Left ventricle myocardium inferior (tissue), 1 donor: ENCODE measurements at regions not wholly inside any gene's neighbourhood (a gene's known extent, or its start where the extent isn't known, plus 50 kb on each side); places are given as distances from the start of the nearest gene placed in this dataset.

Source experiments
- DNase-seq: peaks from one replicate; pipeline ENCODE4 v3.0.0-alpha.2; 2020
- H3K27ac ChIP-seq: fragments of 200-600 bp; replicated peaks from 2 replicates; pipeline ENCODE4 v1.8.0; 2021
- H3K27me3 ChIP-seq: fragments of 200-600 bp; 2 replicates; pipeline ENCODE4 v1.8.0; 2021; ENCODE audit warnings: low read depth
- H3K36me3 ChIP-seq: fragments of 200-600 bp; 2 replicates; pipeline ENCODE4 v1.8.0; 2021
- H3K4me1 ChIP-seq: fragments of 200-600 bp; 2 replicates; pipeline ENCODE4 v1.8.0; 2021
- H3K4me3 ChIP-seq: fragments of 200-600 bp; 2 replicates; pipeline ENCODE4 v1.8.0; 2021; ENCODE audit warnings: mild to moderate bottlenecking, moderate library complexity
- H3K9me3 ChIP-seq: fragments of 200-600 bp; replicated peaks from 2 replicates; pipeline ENCODE4 v1.8.0; 2021
- CTCF ChIP-seq: fragments of 200-600 bp; IDR thresholded peaks from 2 replicates; pipeline ENCODE4 v1.8.0; 2021; ENCODE audit warnings: antibody characterized with exemption, mild to moderate bottlenecking, borderline replicate concordance
- intact Hi-C: fragments of 100-400 bp; cut with micrococcal nuclease; formaldehyde crosslinking; loops from one replicate; pipeline ENCODE4 v1.11.0; 2022
- donor health status: DM: no; HTN: yes; CAD: no; lungs with severe emphysema.

DNA sequence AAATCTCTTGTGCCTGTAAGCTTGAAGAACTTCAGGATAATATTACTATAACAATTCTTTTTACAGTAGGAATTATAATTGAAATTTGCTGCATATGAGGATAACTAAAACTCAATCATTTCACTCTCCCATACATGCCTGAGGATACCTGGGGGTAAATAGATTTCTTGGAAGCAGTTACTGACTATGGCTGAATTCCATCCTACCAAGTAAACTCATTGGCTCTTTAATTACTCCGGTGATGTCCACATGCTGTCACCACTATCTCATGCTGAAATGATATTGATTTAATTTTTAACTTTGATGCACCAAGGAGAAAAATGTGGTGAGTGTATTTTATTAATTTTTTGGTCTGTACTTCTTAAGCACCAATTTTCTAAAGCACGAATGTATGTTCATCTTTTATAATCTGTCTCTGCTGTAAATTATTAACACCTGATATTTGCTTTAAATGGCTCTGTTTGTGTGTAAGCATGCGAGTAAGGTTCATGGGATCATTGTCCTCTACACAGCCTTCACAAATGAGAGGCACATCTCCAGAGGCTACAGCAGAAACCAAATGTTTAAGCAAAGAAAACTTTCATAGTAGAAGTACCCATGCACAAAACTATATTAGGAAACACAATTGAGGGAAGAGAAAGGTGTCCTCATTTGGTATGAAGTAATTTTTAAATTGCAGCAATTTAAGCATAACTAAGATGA lies 164.2 kb upstream of the POU3F2 start:
- H3K4me1 ChIP-seq = no peaks in the 10 kb centered on the region
- H3K27ac ChIP-seq = no peak overlapping the region
- no peaks in the 10 kb centered on the region for H3K36me3 ChIP-seq
- DNase-seq = no peak
- intact Hi-C loops = no loop called here
- no peak overlapping the region for H3K4me3 ChIP-seq
- no peak for TF ChIP-seq CTCF
- no peaks in the 10 kb centered on the region for H3K9me3 ChIP-seq
- no peaks in the 10 kb centered on the region for H3K27me3 ChIP-seq

- no peak for TF ChIP-seq CTCF
- Histone ChIP-seq H3K27ac (no peak overlapping the region), H3K9me3 (peaks cover 6% of the 10 kb centered on the region), H3K27me3 (no peaks in the 10 kb centered on the region), H3K4me3 (no peak overlapping the region), H3K36me3 (no peaks in the 10 kb centered on the region), H3K4me1 (no peaks in the 10 kb centered on the region)
- DNase-seq = no peak
- intact Hi-C loops = no loop called here
Observed at GRCh38 chr6:98672681-98673475, 161.5 kb upstream of the POU3F2 start.

- Histone ChIP-seq H3K4me3 (no peak overlapping the region), H3K4me1 (no peaks in the 10 kb centered on the region), H3K27ac (no peak overlapping the region), H3K9me3 (peaks cover 6% of the 10 kb centered on the region), H3K27me3 (no peaks in the 10 kb centered on the region), H3K36me3 (no peaks in the 10 kb centered on the region)
- intact Hi-C loops = no loop called here
- TF ChIP-seq CTCF = no peak
- DNase-seq = no peak
Observed at GRCh38 chr6:98678481-98678880, 155.9 kb upstream of the POU3F2 start.

DNA sequence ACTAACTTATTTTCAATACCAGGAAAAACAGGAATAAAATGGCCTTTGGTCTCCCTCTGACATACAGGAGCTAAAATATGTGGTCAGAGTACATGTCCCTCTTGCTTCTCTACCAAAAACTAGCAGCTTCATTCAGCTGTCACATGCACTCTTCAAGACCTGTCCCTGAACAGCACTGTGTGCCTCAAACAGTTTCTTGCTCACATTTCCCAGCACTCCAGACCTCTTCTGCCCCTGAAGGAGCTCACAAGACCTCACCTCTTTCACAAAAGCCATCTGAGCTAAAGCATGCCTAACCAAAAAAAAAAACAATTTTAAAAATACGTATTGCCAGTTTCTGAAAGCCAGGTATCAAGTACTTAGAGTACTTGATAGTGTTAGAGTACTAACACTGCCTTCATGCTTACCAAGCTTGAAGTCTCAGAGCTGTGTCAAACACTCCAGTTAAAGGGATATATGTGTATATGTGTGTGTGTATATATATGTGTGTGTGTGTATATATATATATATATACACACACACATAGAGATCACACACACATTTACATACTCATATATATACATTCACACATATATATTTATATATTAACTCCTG lies 148.3 kb upstream of the POU3F2 start:
- no peak for DNase-seq
- H3K27me3 ChIP-seq = no peaks in the 10 kb centered on the region
- intact Hi-C loops = no loop called here
- H3K9me3 ChIP-seq = no peaks in the 10 kb centered on the region
- H3K27ac ChIP-seq = no peak overlapping the region
- no peaks in the 10 kb centered on the region for H3K36me3 ChIP-seq
- no peaks in the 10 kb centered on the region for H3K4me1 ChIP-seq
- no peak overlapping the region for H3K4me3 ChIP-seq
- no peak for TF ChIP-seq CTCF

DNA sequence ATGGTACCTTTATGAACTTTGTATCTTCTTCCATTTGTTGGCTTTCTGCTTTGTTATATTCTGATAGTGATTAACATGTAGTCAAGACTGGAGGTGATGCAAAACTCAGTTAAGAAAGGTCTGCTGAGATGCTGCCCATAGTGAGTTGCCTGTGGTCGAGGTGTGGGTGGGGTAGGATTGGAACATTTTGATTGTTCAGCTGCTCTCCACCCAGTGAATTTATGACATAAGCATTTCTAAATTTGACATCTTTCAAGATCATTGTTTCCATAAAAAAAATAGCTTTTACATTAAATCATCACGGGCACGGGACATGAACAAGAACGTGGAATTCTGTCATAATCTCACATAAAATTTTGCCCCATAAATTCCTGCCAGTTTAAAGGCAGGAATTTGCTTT lies 146.6 kb upstream of the POU3F2 start:
- H3K9me3 ChIP-seq = no peaks in the 10 kb centered on the region
- no peak for DNase-seq
- H3K36me3 ChIP-seq = no peaks in the 10 kb centered on the region
- intact Hi-C loops = no loop called here
- no peak overlapping the region for H3K27ac ChIP-seq
- no peaks in the 10 kb centered on the region for H3K4me1 ChIP-seq
- H3K4me3 ChIP-seq = no peak overlapping the region
- no peak for TF ChIP-seq CTCF
- no peaks in the 10 kb centered on the region for H3K27me3 ChIP-seq
